ENCODE measurements at regions not wholly inside any gene's neighbourhood (a gene's known extent, or its start where the extent isn't known, plus 50 kb on each side); places are given as distances from the start of the nearest gene placed in this dataset.
A peak's percentile ranks its signal among the peaks of the same experiment; 100 is the strongest.

- CTCF ChIA-PET, result interaction anchor here (0.6 kb wide), 1 partner anchor 989 kb away, joined by 3 read pairs; no protein-coding TSS in a partner anchor
- H3K4me1 Mint-ChIP-seq (ENCODE audit: low read depth, unreplicated experiment), result no peaks in the 10 kb centered on the region
- H3K4me3 Mint-ChIP-seq (ENCODE audit: low read depth, unreplicated experiment), result no peak overlapping the region
- H3K9me3 Mint-ChIP-seq (ENCODE audit: low read depth, unreplicated experiment), result no peaks in the 10 kb centered on the region
- intact Hi-C loops (cut with micrococcal nuclease; ENCODE audit: unreplicated experiment), result no loop called here
- TF ChIP-seq CTCF (IDR thresholded peaks at IDR 0.05; ENCODE audit: unreplicated experiment), result no peak
- no peaks in the 10 kb centered on the region for H3K36me3 Mint-ChIP-seq (ENCODE audit: insufficient read depth, unreplicated experiment)
- H3K27me3 Mint-ChIP-seq (ENCODE audit: unreplicated experiment), result no peaks in the 10 kb centered on the region
- BruUV-seq (replicated peaks), result no TSS peak
- no peak for DNase-seq
- no peak overlapping the region for H3K27ac Mint-ChIP-seq (ENCODE audit: unreplicated experiment)
These were observed 57.3 kb upstream of the MBOAT2 start for GRCh38 chr2:9060819-9061218.

- no TSS peak for BruUV-seq (replicated peaks)
- DNase-seq, result peak; percentile 6
- Mint-ChIP-seq H3K27ac (ENCODE audit: unreplicated experiment) (no peak overlapping the region), H3K4me3 (ENCODE audit: low read depth, unreplicated experiment) (no peak overlapping the region), H3K27me3 (ENCODE audit: unreplicated experiment) (no peaks in the 10 kb centered on the region), H3K9me3 (ENCODE audit: low read depth, unreplicated experiment) (no peaks in the 10 kb centered on the region), H3K36me3 (ENCODE audit: insufficient read depth, unreplicated experiment) (no peaks in the 10 kb centered on the region), H3K4me1 (ENCODE audit: low read depth, unreplicated experiment) (no peaks in the 10 kb centered on the region)
- CTCF ChIA-PET, result no interaction called here
- intact Hi-C loops (cut with micrococcal nuclease; ENCODE audit: unreplicated experiment), result no loop called here
- TF ChIP-seq CTCF (IDR thresholded peaks at IDR 0.05; ENCODE audit: unreplicated experiment), result no peak
These were observed 54.7 kb upstream of the MBOAT2 start for GRCh38 chr2:9057939-9058761.

GRCh38 chr2:9055471-9055870 lies 52.0 kb upstream of the MBOAT2 start:
- Mint-ChIP-seq H3K4me3 (ENCODE audit: low read depth, unreplicated experiment) (no peak overlapping the region), H3K36me3 (ENCODE audit: insufficient read depth, unreplicated experiment) (no peaks in the 10 kb centered on the region), H3K9me3 (ENCODE audit: low read depth, unreplicated experiment) (no peaks in the 10 kb centered on the region), H3K27ac (ENCODE audit: unreplicated experiment) (no peak overlapping the region), H3K4me1 (ENCODE audit: low read depth, unreplicated experiment) (no peaks in the 10 kb centered on the region), H3K27me3 (ENCODE audit: unreplicated experiment) (no peaks in the 10 kb centered on the region)
- CTCF ChIA-PET, result no interaction called here
- no peak for DNase-seq
- no TSS peak for BruUV-seq (replicated peaks)
- intact Hi-C loops (cut with micrococcal nuclease; ENCODE audit: unreplicated experiment), result no loop called here
- no peak for TF ChIP-seq CTCF (IDR thresholded peaks at IDR 0.05; ENCODE audit: unreplicated experiment)

- no peak for TF ChIP-seq CTCF (IDR thresholded peaks at IDR 0.05; ENCODE audit: unreplicated experiment)
- CTCF ChIA-PET, result no interaction called here
- peaks cover 3% of the 10 kb centered on the region for H3K9me3 Mint-ChIP-seq (ENCODE audit: low read depth, unreplicated experiment)
- no peaks in the 10 kb centered on the region for H3K27me3 Mint-ChIP-seq (ENCODE audit: unreplicated experiment)
- H3K36me3 Mint-ChIP-seq (ENCODE audit: insufficient read depth, unreplicated experiment), result no peaks in the 10 kb centered on the region
- no peak overlapping the region for H3K27ac Mint-ChIP-seq (ENCODE audit: unreplicated experiment)
- DNase-seq, result no peak
- H3K4me3 Mint-ChIP-seq (ENCODE audit: low read depth, unreplicated experiment), result no peak overlapping the region
- H3K4me1 Mint-ChIP-seq (ENCODE audit: low read depth, unreplicated experiment), result no peaks in the 10 kb centered on the region
- BruUV-seq (replicated peaks), result no TSS peak
- intact Hi-C loops (cut with micrococcal nuclease; ENCODE audit: unreplicated experiment), result no loop called here
These were observed 50.0 kb upstream of the MBOAT2 start for GRCh38 chr2:9053534-9053931.

All from Calu3 (cell line).